Esophagus muscularis mucosa (tissue), 4 donors: ENCODE measurements at regions not wholly inside any gene's neighbourhood (a gene's known extent, or its start where the extent isn't known, plus 50 kb on each side); places are given as distances from the start of the nearest gene placed in this dataset.
"Not testable (repeated sequence)": the region's sequence is repeated elsewhere in the genome, so short reads cannot be mapped to it uniquely, and the experiment has no call there.

Experiments
- DNase-seq: peaks from one replicate; pipeline ENCODE4 v3.0.0-alpha.2; 2017; ENCODE audit errors: extremely low spot score
- H3K27ac ChIP-seq, 4 donors: fragments of 200-600 bp; sonication (generic); replicated peaks in 1 of 4; 1 replicate in 3 of 4; 2 replicates in 1 of 4; pipeline ENCODE4 v1.5.1; 2016 to 2019; ENCODE audit warnings: mild to moderate bottlenecking in 1 of 4
- H3K27me3 ChIP-seq, 4 donors: fragments of 200-600 bp; sonication (generic); one replicate each; pipeline versions ENCODE4 v1.5.1 to v1.6.0; 2016 to 2019
- H3K36me3 ChIP-seq, 4 donors: fragments of 200-600 bp; sonication (generic); one replicate each; pipeline ENCODE4 v1.5.1; 2016 to 2019
- H3K4me1 ChIP-seq, 4 donors: fragments of 200-600 bp; sonication (generic); one replicate each; pipeline ENCODE4 v1.5.1; 2016 to 2019
- H3K4me3 ChIP-seq, 4 donors: fragments of 200-600 bp; sonication (generic); 1 replicate in 2 of 4; 2 replicates in 2 of 4; pipeline ENCODE4 v1.5.1; 2016 to 2019; ENCODE audit warnings: mild to moderate bottlenecking in 4 of 4, moderate library complexity in 1 of 4
- H3K9me3 ChIP-seq, 4 donors: fragments of 200-600 bp; sonication (generic); 1 replicate in 3 of 4; 2 replicates in 1 of 4; pipeline ENCODE4 v1.5.1; 2016 to 2019
- EP300 ChIP-seq: sonication (generic); formaldehyde crosslinking; IDR thresholded peaks from one replicate; pipeline ENCODE4 v1.6.1; 2017; ENCODE audit warnings: antibody characterized with exemption
- POLR2A ChIP-seq: fragments of 450-650 bp; IDR thresholded peaks from one replicate; pipeline ENCODE4 v1.6.1; 2017; ENCODE audit warnings: antibody characterized with exemption, moderate library complexity, mild to moderate bottlenecking, low read depth
- POLR2AphosphoS5 ChIP-seq, 2 donors: sonication (generic); formaldehyde crosslinking; IDR thresholded peaks; one replicate each; pipeline ENCODE4 v1.6.1; 2017; ENCODE audit warnings: antibody characterized with exemption in 2 of 2
- WGBS: methylation state at CpG from one replicate; pipeline ENCODE4 v1.1.5; 2018; 5-methylcytosine and 5-hydroxymethylcytosine counted together
- intact Hi-C: fragments of 100-400 bp; cut with DNase I; formaldehyde crosslinking; loops from one replicate; pipeline ENCODE4 v1.15.1; 2023
- TF ChIP-seq, protein P1 (sequence below), 3 experiments: fragments of 200-600 bp in 2 of 3; fragments of 450-650 bp in 1 of 3; sonication (generic) in 2 of 3; IDR thresholded peaks; one replicate each; pipeline ENCODE4 v1.5.1; 2017 to 2019; ENCODE audit warnings: antibody characterized with exemption in 3 of 3, mild to moderate bottlenecking in 2 of 3, moderate library complexity in 1 of 3

- H3K36me3 ChIP-seq = no peaks in the 10 kb centered on the region
- intact Hi-C loops = no loop called here
- H3K4me1 ChIP-seq = peaks cover 8 to 52% (median 40%) of the 10 kb centered on the region in 4 donors
- no peaks in the 10 kb centered on the region for H3K27me3 ChIP-seq
- DNase-seq = no peak
- H3K4me3 ChIP-seq = peak overlapping the region in 1 of 4 donors; percentile 5
- H3K9me3 ChIP-seq = no peaks in the 10 kb centered on the region
- no peak for TF ChIP-seq POLR2A
- TF ChIP-seq, protein P1, sequence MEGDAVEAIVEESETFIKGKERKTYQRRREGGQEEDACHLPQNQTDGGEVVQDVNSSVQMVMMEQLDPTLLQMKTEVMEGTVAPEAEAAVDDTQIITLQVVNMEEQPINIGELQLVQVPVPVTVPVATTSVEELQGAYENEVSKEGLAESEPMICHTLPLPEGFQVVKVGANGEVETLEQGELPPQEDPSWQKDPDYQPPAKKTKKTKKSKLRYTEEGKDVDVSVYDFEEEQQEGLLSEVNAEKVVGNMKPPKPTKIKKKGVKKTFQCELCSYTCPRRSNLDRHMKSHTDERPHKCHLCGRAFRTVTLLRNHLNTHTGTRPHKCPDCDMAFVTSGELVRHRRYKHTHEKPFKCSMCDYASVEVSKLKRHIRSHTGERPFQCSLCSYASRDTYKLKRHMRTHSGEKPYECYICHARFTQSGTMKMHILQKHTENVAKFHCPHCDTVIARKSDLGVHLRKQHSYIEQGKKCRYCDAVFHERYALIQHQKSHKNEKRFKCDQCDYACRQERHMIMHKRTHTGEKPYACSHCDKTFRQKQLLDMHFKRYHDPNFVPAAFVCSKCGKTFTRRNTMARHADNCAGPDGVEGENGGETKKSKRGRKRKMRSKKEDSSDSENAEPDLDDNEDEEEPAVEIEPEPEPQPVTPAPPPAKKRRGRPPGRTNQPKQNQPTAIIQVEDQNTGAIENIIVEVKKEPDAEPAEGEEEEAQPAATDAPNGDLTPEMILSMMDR (IDR thresholded peaks at IDR 0.05) = peak in 1 of 3 experiments; percentile 7
- TF ChIP-seq POLR2AphosphoS5 (IDR thresholded peaks at IDR 0.05) = peak; percentile 40 to 48
- peak overlapping the region; percentile 36 to 79 (median 57) for H3K27ac ChIP-seq
- WGBS = 63% methylated on average over 15 of the region's 15 CpGs
Observed at GRCh38 chr9:81826517-81826906, 101.7 kb upstream of the SPATA31D4 start.

DNA sequence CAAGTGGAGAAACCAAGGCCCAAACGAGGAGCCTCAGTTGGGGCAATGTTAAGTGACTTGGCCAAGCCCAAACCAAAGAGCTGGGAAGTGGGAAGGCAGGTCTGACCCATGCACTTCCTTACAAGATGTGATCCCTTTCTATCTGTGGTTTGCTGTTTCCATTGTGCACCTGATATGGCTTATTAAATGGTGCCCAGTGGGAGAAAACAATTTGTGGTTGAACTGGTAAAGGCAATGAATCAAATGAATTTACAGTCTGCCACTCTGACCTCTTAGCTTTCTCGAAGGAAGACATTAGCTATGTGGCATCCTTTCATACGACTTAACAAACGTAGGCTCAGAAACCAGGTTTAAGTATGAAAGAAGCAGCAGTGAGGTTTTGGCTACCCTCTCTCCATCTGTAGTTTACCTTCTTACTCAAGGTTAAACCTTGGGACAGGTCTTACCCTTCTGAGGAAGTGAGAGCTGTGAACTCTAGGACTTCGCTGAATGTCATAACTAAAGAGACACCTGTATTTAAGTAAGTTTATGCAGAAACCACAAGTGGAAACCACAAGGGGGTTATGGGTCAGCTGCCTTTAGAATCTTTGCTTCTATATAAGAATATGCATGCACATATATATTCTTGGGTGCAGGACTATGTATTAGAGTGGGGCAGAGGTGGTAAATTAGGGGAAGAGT, 100.5 kb upstream of the SPATA31D4 start:
- Histone ChIP-seq H3K4me1 (peaks cover 8 to 58% (median 47%) of the 10 kb centered on the region in 4 donors), H3K27me3 (no peaks in the 10 kb centered on the region), H3K36me3 (no peaks in the 10 kb centered on the region), H3K4me3 (no peak overlapping the region), H3K27ac (peak overlapping the region in 2 of 4 donors; percentile 74 to 79), H3K9me3 (no peaks in the 10 kb centered on the region)
- intact Hi-C loops = no loop called here
- TF ChIP-seq, protein P1 (IDR thresholded peaks at IDR 0.05) = no peak
- TF ChIP-seq EP300 = no peak
- DNase-seq = no peak
- WGBS = 84% methylated on average over 5 of the region's 5 CpGs

DNA sequence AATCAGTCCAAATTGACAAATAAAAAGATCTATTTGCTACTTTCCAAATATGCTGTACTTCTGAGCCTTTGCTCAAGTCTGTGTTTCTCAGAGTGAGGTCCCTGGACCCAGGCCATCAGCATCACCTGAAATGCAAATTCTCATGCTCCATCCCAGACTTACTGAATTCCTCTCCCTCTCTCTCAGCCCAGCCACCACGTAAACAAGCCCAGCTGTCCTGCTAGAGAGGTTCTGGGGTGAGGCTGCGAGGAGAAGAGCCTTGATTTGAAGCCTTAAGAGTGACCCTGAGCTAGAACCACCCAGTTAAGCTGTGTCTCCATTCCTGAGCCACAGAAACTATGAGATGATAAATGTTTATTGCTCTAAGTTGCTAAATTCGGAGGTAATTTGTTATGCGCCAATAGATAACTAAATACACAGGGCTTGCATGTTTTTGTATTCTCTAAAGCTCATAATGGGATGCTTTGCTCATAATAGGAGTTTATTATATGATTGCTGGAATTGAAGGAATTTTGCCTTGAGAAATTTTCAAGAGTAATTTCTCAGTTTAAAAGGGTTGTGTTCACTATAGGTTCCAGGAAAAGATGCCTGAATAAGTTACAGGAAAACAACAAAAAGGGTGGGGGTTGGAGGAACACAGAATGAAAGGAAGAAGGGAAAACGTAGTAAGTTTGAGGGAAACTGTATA, 98.9 kb upstream of the SPATA31D4 start:
- DNase-seq = no peak
- Histone ChIP-seq H3K27ac (peak overlapping the region in 3 of 4 donors; percentile 13 to 58 (median 57)), H3K27me3 (no peaks in the 10 kb centered on the region), H3K4me1 (peaks cover 8 to 69% (median 56%) of the 10 kb centered on the region in 4 donors), H3K9me3 (no peaks in the 10 kb centered on the region), H3K4me3 (no peak overlapping the region), H3K36me3 (no peaks in the 10 kb centered on the region)
- intact Hi-C loops = no loop called here
- TF ChIP-seq EP300 = no peak
- TF ChIP-seq, protein P1 (IDR thresholded peaks at IDR 0.05) = no peak
- no peak for TF ChIP-seq POLR2AphosphoS5 (IDR thresholded peaks at IDR 0.05)
- TF ChIP-seq POLR2A = no peak
- whole genome bisulfite sequencing = 69% methylated on average over 5 of the region's 5 CpGs

DNA sequence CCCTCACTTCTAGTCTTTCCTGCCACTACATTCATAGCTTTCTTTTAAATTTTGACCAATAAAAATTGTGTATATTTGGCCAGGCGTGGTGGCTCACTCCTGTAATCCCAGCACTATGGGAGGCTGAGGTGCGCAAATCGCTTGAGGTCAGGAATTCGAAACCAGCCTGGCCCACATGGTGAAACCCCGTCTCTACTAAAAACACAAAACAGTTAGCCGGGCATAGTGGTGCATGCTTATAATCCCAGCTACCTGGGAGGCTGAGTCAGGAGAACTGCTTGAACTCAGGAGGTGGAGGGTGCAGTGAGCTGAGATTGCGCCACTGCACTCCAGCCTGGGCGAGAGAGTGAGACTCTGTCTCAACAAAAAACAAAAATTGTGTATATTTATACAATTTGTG, 97.8 kb upstream of the SPATA31D4 start:
- H3K27ac ChIP-seq, H3K9me3 ChIP-seq, H3K36me3 ChIP-seq, H3K4me3 ChIP-seq, H3K27me3 ChIP-seq, DNase-seq, intact Hi-C loops: not testable (repeated sequence)
- 94% methylated on average over 8 of the region's 8 CpGs for WGBS
- H3K4me1 ChIP-seq = peaks cover 8 to 65% (median 56%) of the 10 kb centered on the region in 4 donors

- Histone ChIP-seq H3K4me3 (no peak overlapping the region), H3K4me1 (peaks cover 5 to 42% (median 35%) of the 10 kb centered on the region in 4 donors), H3K9me3 (no peaks in the 10 kb centered on the region), H3K27me3 (no peaks in the 10 kb centered on the region), H3K36me3 (no peaks in the 10 kb centered on the region), H3K27ac (peak overlapping the region; percentile 24 to 74 (median 50))
- WGBS = 57% methylated on average over 6 of the region's 6 CpGs
- no peak for DNase-seq
- no peak for TF ChIP-seq POLR2A
- TF ChIP-seq, protein P1 (IDR thresholded peaks at IDR 0.05) = no peak
- TF ChIP-seq POLR2AphosphoS5 (IDR thresholded peaks at IDR 0.05) = peak; percentile 7 to 73
- intact Hi-C loops = no loop called here
Observed at GRCh38 chr9:81832571-81833285, 95.5 kb upstream of the SPATA31D4 start.
